ENCODE measurements at regions not wholly inside any gene's neighbourhood (a gene's known extent, or its start where the extent isn't known, plus 50 kb on each side); places are given as distances from the start of the nearest gene placed in this dataset.
"Not testable (repeated sequence)": the region's sequence is repeated elsewhere in the genome, so short reads cannot be mapped to it uniquely, and the experiment has no call there.

DNA sequence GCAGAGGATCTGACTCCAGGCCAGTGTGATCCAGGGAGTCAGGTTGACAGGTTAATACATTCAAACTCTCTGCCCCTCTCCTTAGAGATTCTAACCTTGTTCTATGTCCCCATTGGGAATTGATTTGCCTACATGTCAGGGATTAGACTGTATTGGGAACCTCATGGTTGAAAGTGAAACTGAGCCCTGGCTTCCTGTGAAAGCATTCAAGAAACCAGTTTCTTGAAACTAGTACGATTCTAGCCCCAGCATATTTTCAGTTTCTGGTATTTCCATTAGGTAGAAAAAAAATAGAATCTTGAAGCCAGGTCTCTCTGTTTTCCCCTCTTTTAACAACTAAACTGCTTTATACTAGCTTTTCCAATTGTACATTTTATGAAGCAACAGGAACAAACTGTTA is 140.4 kb upstream of the ABI3BP start:
- ChIA-PET CTCF (no interaction called here), POLR2A (no interaction called here)
- no peak for DNase-seq (ENCODE audit: low read depth, low spot score)
- H3K27ac ChIP-seq (ENCODE audit: low read depth, low read length), result no peak overlapping the region
- H3K27me3 ChIP-seq (ENCODE audit: control insufficient read depth, insufficient read depth, low read length), result no peaks in the 10 kb centered on the region
- TF ChIP-seq, protein P1, sequence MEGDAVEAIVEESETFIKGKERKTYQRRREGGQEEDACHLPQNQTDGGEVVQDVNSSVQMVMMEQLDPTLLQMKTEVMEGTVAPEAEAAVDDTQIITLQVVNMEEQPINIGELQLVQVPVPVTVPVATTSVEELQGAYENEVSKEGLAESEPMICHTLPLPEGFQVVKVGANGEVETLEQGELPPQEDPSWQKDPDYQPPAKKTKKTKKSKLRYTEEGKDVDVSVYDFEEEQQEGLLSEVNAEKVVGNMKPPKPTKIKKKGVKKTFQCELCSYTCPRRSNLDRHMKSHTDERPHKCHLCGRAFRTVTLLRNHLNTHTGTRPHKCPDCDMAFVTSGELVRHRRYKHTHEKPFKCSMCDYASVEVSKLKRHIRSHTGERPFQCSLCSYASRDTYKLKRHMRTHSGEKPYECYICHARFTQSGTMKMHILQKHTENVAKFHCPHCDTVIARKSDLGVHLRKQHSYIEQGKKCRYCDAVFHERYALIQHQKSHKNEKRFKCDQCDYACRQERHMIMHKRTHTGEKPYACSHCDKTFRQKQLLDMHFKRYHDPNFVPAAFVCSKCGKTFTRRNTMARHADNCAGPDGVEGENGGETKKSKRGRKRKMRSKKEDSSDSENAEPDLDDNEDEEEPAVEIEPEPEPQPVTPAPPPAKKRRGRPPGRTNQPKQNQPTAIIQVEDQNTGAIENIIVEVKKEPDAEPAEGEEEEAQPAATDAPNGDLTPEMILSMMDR (IDR thresholded peaks at IDR 0.05; ENCODE audit: low read depth, low read length), result no peak
- H3K9me3 ChIP-seq (ENCODE audit: control insufficient read depth, insufficient read depth, low read length), result no peaks in the 10 kb centered on the region
- no peak overlapping the region for H3K4me3 ChIP-seq (ENCODE audit: low read depth, low read length)

DNA sequence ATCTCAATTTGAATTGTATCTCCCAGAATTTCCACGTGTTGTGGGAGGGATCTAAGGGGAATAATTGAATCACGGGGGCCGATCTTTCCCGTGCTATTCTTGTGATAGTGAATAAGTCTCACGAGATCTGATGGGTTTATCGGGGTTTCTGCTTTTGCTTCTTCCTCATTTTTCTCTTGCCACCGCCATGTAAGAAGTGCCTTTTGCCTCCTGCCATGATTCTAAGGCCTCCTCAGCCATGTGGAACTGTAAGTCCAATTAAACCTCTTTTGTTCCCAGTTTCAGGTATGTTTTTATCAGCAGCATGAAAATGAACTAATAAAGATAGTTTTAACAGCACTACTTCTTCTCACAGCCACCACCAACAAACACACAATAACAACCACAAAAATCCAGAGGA is 140.0 kb upstream of the ABI3BP start:
- DNase-seq (ENCODE audit: low read depth, low spot score); H3K27ac ChIP-seq (ENCODE audit: low read depth, low read length); H3K4me3 ChIP-seq (ENCODE audit: low read depth, low read length); H3K27me3 ChIP-seq (ENCODE audit: control insufficient read depth, insufficient read depth, low read length); POLR2A ChIA-PET; H3K9me3 ChIP-seq (ENCODE audit: control insufficient read depth, insufficient read depth, low read length); CTCF ChIA-PET: not testable (repeated sequence)

DNA sequence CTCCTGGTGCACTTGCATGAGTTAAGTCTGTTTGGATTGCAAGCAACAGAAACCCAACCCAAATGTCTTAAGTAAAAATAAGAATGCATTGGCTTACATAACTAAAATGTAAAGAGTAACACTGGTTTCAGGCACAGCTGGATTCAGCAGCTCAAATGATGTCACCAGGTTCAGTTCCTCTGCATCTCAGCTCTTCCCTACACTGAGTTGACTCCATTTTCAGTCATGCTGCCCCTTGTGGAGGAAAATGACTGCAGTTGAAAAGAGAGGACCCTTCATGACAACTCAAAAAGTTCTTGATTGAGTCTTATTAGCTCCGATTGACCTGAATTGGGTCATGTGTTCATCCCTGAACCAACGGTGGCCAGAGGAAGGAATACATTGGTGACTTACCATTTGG is 138.5 kb upstream of the ABI3BP start:
- no peak for DNase-seq (ENCODE audit: low read depth, low spot score)
- Histone ChIP-seq H3K27me3 (ENCODE audit: control insufficient read depth, insufficient read depth, low read length) (no peaks in the 10 kb centered on the region), H3K4me3 (ENCODE audit: low read depth, low read length) (no peak overlapping the region), H3K27ac (ENCODE audit: low read depth, low read length) (no peak overlapping the region), H3K9me3 (ENCODE audit: control insufficient read depth, insufficient read depth, low read length) (no peaks in the 10 kb centered on the region)
- POLR2A ChIA-PET, result no interaction called here
- TF ChIP-seq, protein P1 (IDR thresholded peaks at IDR 0.05; ENCODE audit: low read depth, low read length), result no peak
- CTCF ChIA-PET, result no interaction called here

DNA sequence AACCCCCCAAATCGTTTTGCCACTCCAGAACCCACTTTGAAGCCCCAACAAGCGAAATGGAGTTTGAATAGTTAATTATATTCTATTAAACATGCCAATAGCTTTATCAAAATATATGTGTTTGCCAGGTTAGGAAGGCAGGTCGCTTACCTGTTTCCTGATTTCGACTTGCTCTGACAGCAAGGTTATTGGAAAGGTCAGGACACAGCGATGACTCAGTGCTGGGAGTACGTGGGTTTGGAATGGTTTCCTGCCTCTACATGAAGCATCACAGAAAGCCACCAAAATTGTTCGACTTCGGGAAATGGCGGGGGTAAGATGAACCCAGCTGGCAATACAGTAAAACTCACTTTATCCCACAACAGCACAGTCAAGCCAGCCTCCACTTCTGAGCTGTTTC is 135.6 kb upstream of the ABI3BP start:
- Histone ChIP-seq H3K4me3 (ENCODE audit: low read depth, low read length) (no peak overlapping the region), H3K9me3 (ENCODE audit: control insufficient read depth, insufficient read depth, low read length) (no peaks in the 10 kb centered on the region), H3K27me3 (ENCODE audit: control insufficient read depth, insufficient read depth, low read length) (no peaks in the 10 kb centered on the region), H3K27ac (ENCODE audit: low read depth, low read length) (no peak overlapping the region)
- TF ChIP-seq, protein P1 (IDR thresholded peaks at IDR 0.05; ENCODE audit: low read depth, low read length), result no peak
- ChIA-PET POLR2A (no interaction called here), CTCF (no interaction called here)
- no peak for DNase-seq (ENCODE audit: low read depth, low spot score)

DNA sequence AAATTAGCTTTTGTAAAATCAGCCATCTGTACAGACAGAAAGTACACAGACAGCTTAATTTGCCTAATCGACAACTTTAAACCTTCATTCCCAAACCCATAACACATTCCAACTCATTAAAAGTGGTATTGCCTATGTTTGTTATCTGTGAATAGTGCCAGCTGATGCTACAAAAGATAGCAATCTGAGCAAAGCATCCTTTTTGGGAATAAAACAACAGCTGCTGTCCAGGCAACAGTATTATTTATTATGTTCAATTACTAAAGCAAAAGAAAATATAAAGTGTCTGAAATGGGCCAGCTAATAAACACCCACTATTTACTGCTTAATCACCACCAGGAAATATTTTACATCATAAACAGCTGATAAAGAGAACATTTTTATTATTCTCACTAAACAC is 134.8 kb upstream of the ABI3BP start:
- TF ChIP-seq, protein P1 (IDR thresholded peaks at IDR 0.05; ENCODE audit: low read depth, low read length), result no peak
- Histone ChIP-seq H3K4me3 (ENCODE audit: low read depth, low read length) (no peak overlapping the region), H3K27me3 (ENCODE audit: control insufficient read depth, insufficient read depth, low read length) (no peaks in the 10 kb centered on the region), H3K9me3 (ENCODE audit: control insufficient read depth, insufficient read depth, low read length) (no peaks in the 10 kb centered on the region), H3K27ac (ENCODE audit: low read depth, low read length) (no peak overlapping the region)
- POLR2A ChIA-PET, result no interaction called here
- no peak for DNase-seq (ENCODE audit: low read depth, low spot score)
- CTCF ChIA-PET, result interaction anchor here (0.6 kb wide), 1 partner anchor 358 kb away, joined by 4 read pairs; no protein-coding TSS in a partner anchor

DNA sequence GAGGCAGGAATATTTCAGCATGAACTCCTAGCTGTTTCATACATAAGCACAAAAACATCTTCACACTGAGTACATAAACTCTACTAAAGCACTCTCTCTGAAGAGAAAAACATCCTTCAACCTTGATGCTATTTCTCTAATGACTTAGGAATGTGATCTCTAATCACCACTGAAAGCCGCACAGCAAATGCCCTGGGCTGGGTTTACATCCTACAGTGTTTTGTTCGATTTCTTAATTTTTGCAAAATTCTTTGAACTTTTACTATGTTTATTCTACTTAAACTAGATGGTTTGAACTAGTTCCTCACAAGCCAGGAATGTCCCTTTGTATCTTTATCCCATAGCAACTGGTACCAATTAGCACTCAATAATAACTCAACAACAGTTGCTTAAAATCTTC is 130.9 kb upstream of the ABI3BP start:
- DNase-seq (ENCODE audit: low read depth, low spot score), result no peak
- POLR2A ChIA-PET, result no interaction called here
- Histone ChIP-seq H3K9me3 (ENCODE audit: control insufficient read depth, insufficient read depth, low read length) (no peaks in the 10 kb centered on the region), H3K27me3 (ENCODE audit: control insufficient read depth, insufficient read depth, low read length) (no peaks in the 10 kb centered on the region), H3K27ac (ENCODE audit: low read depth, low read length) (no peak overlapping the region), H3K4me3 (ENCODE audit: low read depth, low read length) (no peak overlapping the region)
- TF ChIP-seq, protein P1 (IDR thresholded peaks at IDR 0.05; ENCODE audit: low read depth, low read length), result no peak
- CTCF ChIA-PET, result no interaction called here
